HG03575 (cell line): ENCODE measurements at regions not wholly inside any gene's neighbourhood (a gene's known extent, or its start where the extent isn't known, plus 50 kb on each side); places are given as distances from the start of the nearest gene placed in this dataset.
"Not testable (repeated sequence)": the region's sequence is repeated elsewhere in the genome, so short reads cannot be mapped to it uniquely, and the experiment has no call there.

ENCODE experiments used
- ATAC-seq: cut with Tn5 transposase; IDR thresholded peaks from one replicate; pipeline ENCODE4 v1.9.1; 2021; ENCODE audit not compliant: unreplicated experiment, insufficient number of reproducible peaks, low FRiP score; ENCODE audit errors: extremely low read depth

GRCh38 chr9:41075671-41076070 is 52.8 kb downstream of the FOXD4L6 start:
- ATAC-seq: not testable (repeated sequence)

DNA sequence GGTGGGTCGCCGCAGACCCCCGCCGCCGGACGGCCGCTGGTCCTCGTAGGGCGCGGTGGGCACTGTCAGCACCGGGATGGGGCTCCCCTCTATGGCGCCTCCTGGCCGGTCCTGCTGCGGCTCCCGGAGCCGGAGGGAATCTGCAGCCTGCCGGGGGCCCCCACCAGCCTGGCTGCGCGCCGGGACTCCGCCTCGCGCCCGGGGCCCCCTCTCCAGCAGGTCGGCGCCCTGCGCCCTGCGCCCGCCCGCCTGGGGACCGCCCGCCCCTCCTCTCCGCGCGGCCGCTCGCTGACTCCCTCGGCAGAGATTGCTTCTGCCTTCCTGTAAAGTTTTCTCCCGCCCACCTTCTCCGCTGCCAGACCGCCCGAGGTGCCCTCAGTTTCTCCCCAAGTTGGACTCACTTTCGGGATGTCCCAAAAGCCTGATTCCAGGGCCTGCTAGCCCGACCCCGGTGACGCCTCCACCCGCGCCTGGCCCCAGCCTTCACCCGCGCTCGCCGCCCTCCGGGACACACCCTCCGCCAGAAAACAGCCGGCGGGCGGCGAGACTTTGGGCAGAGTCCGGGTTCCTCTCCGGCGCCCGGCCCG is 54.0 kb downstream of the FOXD4L6 start:
- ATAC-seq: peak; percentile 31

DNA sequence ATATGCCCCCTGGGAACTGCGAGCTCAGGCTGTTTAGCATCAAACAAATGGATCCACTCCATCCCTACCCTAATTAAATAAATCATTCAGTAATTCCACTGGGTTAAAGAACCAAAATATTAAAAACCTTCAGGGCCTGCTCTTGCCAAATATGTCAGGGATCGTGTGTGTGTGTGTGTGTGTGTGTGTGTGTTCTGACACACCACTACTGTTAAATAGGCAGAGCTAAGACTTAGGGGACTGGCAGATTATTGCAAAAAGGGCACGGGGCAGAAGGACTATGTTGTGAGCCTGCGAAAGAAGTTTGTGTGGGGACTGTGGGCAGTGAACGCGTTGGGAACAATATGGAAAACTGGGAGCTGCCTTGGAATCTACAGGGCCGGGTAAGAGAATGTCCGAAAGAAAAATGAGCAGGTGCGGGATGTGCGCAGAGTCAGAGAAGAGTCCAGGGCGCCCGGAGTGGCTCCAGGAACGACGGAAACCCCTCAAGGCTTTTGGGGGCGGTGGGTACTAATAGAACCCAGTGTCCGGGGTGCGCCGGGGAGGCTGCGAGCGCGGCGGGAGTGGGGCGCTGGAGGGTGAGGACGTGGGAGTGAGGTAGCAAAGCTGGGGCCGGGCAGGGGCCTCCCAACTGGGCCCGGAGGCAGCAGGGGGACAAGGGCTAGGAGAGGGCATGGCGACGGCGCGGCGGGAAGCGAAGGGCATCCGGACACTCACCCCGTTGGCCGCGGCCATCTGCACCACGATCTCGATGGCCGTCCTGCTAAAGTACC is 54.8 kb downstream of the FOXD4L6 start:
- ATAC-seq: not testable (repeated sequence)

- ATAC-seq: peak; percentile 51
These were observed 64.2 kb downstream of the FOXD4L6 start for GRCh38 chr9:41064125-41064795.

DNA sequence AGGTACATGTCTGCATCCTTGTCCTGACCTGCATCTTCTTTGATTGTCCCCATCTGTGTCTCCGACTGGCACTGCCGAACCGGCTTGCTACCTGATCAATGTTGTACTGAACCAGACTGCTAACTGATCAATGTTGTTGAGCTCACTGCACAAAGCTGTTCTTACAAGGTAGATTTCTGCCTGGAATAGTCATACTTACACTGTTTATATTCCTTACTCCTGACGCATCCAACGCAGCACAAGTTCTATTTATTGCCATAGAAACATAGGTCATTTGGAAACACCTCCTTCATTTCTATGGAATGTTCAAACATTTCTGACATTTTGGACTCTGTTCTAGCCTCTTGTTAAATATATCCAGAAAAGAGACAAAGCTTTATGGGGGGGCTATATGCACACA is 65.2 kb downstream of the FOXD4L6 start:
- ATAC-seq: not testable (repeated sequence)

- ATAC-seq: not testable (repeated sequence)
These were observed 68.9 kb downstream of the FOXD4L6 start for GRCh38 chr9:41059603-41060002.

DNA sequence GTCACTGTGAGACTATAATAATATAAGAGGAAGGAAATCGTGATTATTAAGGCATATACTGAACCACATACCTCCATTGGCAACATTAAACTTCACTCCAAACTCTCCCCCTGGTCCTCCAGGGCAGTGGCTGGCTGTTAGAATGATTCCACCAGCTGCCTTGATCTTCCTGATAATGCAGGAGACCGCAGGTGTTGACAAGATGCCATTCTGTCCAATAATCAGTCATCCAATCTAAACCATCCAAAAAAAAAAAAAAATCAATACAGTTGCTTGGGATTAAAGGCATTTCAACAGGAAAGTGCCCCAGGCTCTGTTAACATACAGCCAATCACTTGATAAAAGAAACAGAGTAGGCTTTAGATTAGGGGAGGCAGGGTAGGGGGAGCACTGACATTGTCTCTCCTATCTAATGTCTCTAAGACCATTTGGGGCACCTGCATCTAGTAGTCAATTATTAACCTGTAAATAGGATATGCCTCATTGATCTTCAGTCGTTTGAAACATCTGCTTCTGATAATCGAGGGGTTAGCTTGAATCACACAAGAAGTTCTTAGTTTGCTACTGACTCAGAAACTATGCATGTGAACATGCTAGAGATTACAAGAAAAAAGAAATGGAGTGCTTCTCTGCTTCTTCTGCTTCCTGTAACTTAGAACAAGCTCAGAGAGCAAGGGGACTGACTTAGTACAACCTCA is 74.7 kb downstream of the FOXD4L6 start:
- peak; percentile 70 for ATAC-seq

GRCh38 chr9:41048672-41049071 is 79.8 kb downstream of the FOXD4L6 start:
- not testable (repeated sequence) for ATAC-seq

DNA sequence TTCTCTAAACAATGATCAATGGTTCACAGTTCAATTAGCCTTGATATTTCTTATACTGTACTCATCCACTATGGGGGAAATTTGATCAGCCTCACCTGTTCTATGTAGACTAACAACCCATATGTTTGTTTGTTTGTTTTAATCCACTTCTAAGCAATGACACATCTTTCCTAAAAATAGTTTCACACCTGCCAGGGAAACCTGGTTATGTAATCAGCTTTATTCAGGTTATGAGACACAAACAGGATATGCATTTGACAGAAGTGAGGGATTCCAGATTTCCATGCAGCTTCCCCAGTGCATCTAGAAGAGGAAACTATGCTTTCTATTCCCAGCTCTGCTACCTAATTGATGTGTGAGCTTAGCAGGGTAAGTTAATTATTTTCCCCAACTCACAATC is 80.7 kb downstream of the FOXD4L6 start:
- ATAC-seq: not testable (repeated sequence)

DNA sequence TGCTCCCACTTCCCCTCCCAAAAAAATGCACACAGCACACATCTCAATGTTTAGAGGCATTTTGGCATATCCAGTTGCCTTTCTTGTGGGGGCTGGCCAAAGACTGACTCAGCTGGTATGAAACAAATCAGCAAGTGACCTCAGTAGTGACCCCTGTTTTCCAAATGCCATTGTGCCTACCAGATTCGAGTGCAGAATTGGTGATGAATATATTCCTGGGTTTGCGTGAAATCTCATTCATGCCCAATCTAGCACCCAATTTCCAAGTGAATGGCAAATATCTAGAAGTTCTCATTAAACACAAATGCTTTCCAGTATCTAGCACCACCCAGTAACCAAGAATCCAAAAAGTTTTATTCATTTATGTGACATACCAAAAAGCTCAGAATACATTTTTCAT is 83.6 kb downstream of the FOXD4L6 start:
- ATAC-seq: not testable (repeated sequence)

GRCh38 chr9:41043433-41043832 is 85.0 kb downstream of the FOXD4L6 start:
- ATAC-seq: not testable (repeated sequence)

GRCh38 chr9:41042111-41042510 is 86.4 kb downstream of the FOXD4L6 start:
- not testable (repeated sequence) for ATAC-seq

DNA sequence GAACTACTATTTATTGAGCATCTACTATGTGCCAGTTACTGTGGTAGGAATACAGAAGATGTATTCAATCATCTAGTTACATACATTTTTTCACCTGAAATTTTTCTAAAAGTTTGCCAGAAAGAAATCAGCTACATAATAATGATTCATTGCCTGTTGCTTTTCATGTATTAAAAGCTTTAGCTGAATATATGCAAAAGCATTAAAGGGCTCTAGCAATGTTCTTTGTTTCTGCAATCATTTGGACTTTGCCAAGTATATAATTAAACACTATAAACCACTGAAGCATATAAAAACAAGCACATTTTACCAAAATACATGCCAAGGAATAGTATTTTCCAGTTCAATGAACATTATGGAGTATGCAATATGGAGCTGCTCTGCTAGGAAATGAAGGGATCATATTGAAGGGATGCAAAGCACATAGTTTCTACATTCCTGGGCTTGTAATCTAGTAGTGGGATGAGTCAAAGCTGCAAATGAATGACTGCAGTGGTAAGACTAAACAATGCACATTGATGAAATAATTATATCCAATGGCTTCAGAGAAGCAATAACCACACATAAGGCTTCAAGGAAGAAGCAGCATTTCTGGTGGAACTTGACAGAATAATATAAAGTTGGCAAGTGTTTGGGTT is 87.7 kb downstream of the FOXD4L6 start:
- not testable (repeated sequence) for ATAC-seq

DNA sequence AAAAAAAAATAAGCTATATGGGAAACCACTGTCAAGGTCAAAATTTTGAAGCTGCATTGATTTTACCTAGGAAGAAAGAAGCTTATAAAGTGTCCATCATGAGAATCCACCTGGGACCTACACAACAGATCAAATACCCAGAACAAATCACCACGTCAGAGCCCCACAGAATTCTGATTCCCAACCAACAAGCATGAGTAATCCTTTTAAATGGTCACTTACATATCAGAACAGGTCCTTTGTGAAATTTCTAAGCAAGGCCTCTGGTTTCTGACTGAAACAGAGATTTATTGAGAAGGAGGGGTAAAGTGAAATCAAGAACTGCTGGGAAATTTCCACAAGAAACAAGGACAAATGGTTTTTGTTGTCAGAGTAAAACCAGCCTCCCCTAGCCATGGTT is 93.2 kb downstream of the FOXD4L6 start:
- ATAC-seq: not testable (repeated sequence)

- ATAC-seq: not testable (repeated sequence)
These were observed 93.7 kb downstream of the FOXD4L6 start for GRCh38 chr9:41034699-41035197.

- ATAC-seq: not testable (repeated sequence)
These were observed 94.6 kb downstream of the FOXD4L6 start for GRCh38 chr9:41033877-41034276.

- not testable (repeated sequence) for ATAC-seq
These were observed 95.1 kb downstream of the FOXD4L6 start for GRCh38 chr9:41033360-41033759.

- ATAC-seq: not testable (repeated sequence)
These were observed 101.4 kb downstream of the FOXD4L6 start for GRCh38 chr9:41026912-41027676.
